Neural cell (in vitro differentiated cells): ENCODE measurements at regions not wholly inside any gene's neighbourhood (a gene's known extent, or its start where the extent isn't known, plus 50 kb on each side); places are given as distances from the start of the nearest gene placed in this dataset.
"Not testable (repeated sequence)": the region's sequence is repeated elsewhere in the genome, so short reads cannot be mapped to it uniquely, and the experiment has no call there.

ENCODE experiments used
- H2AFZ ChIP-seq: fragments of 200-600, 300-800 bp; sonication (generic), shearing (Covaris generic); 2 replicates; pipeline ENCODE4 v1.6.0; 2014; ENCODE audit warnings: low read depth, mild to moderate bottlenecking, antibody characterized with exemption, low read length, moderate library complexity
- H3F3A ChIP-seq: fragments of 200-600 bp; shearing (Covaris generic); 2 replicates; pipeline ENCODE4 v1.6.1; 2016; ENCODE audit warnings: mild to moderate bottlenecking, moderate library complexity, mixed read lengths, antibody characterized with exemption, low read length; ENCODE audit not compliant: insufficient read depth, poor library complexity, severe bottlenecking
- H3K27ac ChIP-seq: fragments of 200-600, 300-800 bp; sonication (generic), shearing (Covaris generic); 2 replicates; pipeline ENCODE4 v1.5.1; 2014; ENCODE audit warnings: mild to moderate bottlenecking, low read length, moderate library complexity
- H3K27me3 ChIP-seq: fragments of 300-800, 200-600 bp; sonication (generic), shearing (Covaris generic); 2 replicates; pipeline ENCODE4 v1.6.0; 2014; ENCODE audit warnings: mild to moderate bottlenecking, low read depth, low read length, moderate library complexity; ENCODE audit not compliant: insufficient read depth
- H3K36me3 ChIP-seq: fragments of 300-800, 200-600 bp; sonication (generic), shearing (Covaris generic); 2 replicates; pipeline ENCODE4 v1.5.1; 2014; ENCODE audit warnings: mild to moderate bottlenecking, antibody characterized with exemption, low read length, moderate library complexity; ENCODE audit not compliant: insufficient read depth
- H3K4me2 ChIP-seq: fragments of 300-800, 200-600 bp; sonication (generic), shearing (Covaris generic); 2 replicates; pipeline ENCODE4 v1.6.0; 2014; ENCODE audit warnings: mild to moderate bottlenecking, low read length
- H3K4me3 ChIP-seq: fragments of 300-800, 200-600 bp; sonication (generic), shearing (Covaris generic); 2 replicates; pipeline ENCODE4 v1.5.1; 2014; ENCODE audit warnings: mild to moderate bottlenecking, low read length, moderate library complexity
- H3K79me2 ChIP-seq: fragments of 200-600 bp; shearing (Covaris generic); replicated peaks from 2 replicates; pipeline ENCODE4 v1.6.0; 2014; ENCODE audit warnings: mild to moderate bottlenecking, low read length, moderate library complexity; ENCODE audit not compliant: insufficient read depth
- H3K9ac ChIP-seq: fragments of 300-800, 200-600 bp; sonication (generic), shearing (Covaris generic); 2 replicates; pipeline ENCODE4 v1.6.1; 2016; ENCODE audit warnings: mild to moderate bottlenecking, low read length, mixed read lengths
- H3K9me2 ChIP-seq: fragments of 200-600 bp; shearing (Covaris generic); 2 replicates; pipeline ENCODE4 v1.6.1; 2016; ENCODE audit warnings: mild to moderate bottlenecking, low read length, mixed read lengths; ENCODE audit not compliant: insufficient read depth
- H3K9me3 ChIP-seq: fragments of 200-600, 300-800 bp; sonication (generic), shearing (Covaris generic); 2 replicates; pipeline ENCODE4 v1.6.1; 2016; ENCODE audit warnings: mild to moderate bottlenecking, mixed run types, low read length, moderate library complexity, mixed read lengths
- H4K20me1 ChIP-seq: fragments of 200-600 bp; shearing (Covaris generic); 2 replicates; pipeline ENCODE4 v1.6.1; 2016; ENCODE audit warnings: mild to moderate bottlenecking, mixed run types; ENCODE audit not compliant: insufficient read depth
- CTCF ChIP-seq: fragments of 450-650 bp; IDR thresholded peaks from 2 replicates; pipeline ENCODE4 v1.5.1; 2014; ENCODE audit warnings: antibody characterized with exemption, mild to moderate bottlenecking, moderate library complexity; ENCODE audit not compliant: poor library complexity, severe bottlenecking
- RAD21 ChIP-seq: fragments of 450-650 bp; conservative IDR thresholded peaks from 2 replicates; pipeline ENCODE4 v1.6.1; 2014; ENCODE audit warnings: antibody characterized with exemption, mild to moderate bottlenecking, moderate library complexity
- SMC3 ChIP-seq: fragments of 450-650 bp; conservative IDR thresholded peaks from 2 replicates; pipeline ENCODE4 v1.6.1; 2014; ENCODE audit warnings: antibody characterized with exemption, mild to moderate bottlenecking, moderate library complexity; ENCODE audit not compliant: poor library complexity

GRCh38 chr3:75552095-75552494 lies 112.0 kb upstream of the FRG2C start:
- H2AFZ ChIP-seq, H3K4me2 ChIP-seq, H3F3A ChIP-seq, H3K9me3 ChIP-seq, H3K9ac ChIP-seq, H3K27ac ChIP-seq, H3K4me3 ChIP-seq, H4K20me1 ChIP-seq, H3K79me2 ChIP-seq, H3K27me3 ChIP-seq, H3K36me3 ChIP-seq, H3K9me2 ChIP-seq: not testable (repeated sequence)
- TF ChIP-seq CTCF (peak; percentile 43), SMC3 (peak; percentile 30), RAD21 (peak; percentile 33)

DNA sequence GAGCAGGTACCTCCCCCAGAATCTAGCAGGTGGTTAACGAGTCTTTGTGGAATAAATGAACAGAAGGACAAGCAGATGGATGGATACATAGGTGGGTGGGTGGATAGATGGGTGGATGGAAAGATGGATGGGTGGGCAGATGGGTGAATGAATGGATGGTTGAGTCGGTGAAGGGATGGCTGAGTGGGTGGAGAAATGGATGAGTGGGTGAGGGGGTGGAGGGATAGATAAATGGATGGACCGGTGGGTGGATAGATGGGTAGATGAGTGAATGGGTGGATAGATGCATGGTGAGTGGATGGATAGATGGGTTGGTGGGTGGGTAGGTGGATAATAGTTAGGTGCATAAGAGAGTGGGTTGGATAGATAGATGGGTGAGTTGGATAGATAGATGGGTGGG lies 99.7 kb upstream of the FRG2C start:
- H3K9me3 ChIP-seq, H3F3A ChIP-seq, H3K9ac ChIP-seq, H3K27ac ChIP-seq, H3K4me2 ChIP-seq, H3K36me3 ChIP-seq, H3K79me2 ChIP-seq, H3K27me3 ChIP-seq, H4K20me1 ChIP-seq, H3K4me3 ChIP-seq, H2AFZ ChIP-seq, H3K9me2 ChIP-seq: not testable (repeated sequence)

DNA sequence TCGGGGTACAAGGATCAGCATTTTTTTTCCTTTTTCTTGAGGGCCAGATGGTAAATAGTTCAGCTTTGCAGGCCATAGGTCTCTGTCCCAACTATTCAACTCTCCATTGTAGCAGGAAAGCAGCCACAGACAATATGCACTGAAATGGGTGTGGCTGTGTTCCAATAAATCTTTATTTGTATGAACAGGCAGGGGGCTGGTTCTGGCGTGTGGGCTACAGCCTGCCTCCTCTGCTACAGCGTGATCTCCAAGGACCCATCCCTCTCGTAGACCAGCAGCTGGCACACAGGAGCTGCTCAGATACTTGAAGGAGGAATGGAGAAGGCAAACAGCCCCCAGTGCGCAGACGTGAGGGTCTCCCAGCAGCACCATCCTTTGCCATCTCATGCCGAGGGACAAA lies 91.8 kb upstream of the FRG2C start:
- H3K4me2 ChIP-seq: not testable (repeated sequence)

DNA sequence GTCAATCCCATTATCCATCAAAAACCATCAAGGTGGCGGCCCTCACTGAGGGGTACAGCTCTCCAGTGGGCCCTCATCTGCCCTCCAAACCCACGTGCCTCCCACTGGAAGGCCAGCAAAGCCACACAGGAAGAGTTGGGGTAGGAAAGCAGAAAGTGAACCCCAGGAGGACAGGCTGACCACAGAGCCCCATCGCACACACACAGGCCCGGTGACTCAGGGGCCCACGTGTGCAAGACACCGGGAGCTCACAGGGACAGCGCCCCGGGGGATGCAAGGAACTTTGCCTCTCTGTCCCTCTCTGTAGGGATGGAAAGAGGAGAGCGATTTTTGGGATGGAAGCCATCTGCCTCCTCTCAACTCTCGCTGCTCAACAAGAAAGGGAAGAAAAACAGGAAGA lies 85.0 kb upstream of the FRG2C start:
- not testable (repeated sequence) for H3K79me2 ChIP-seq, H3K27me3 ChIP-seq, H4K20me1 ChIP-seq, H3K9me3 ChIP-seq, H3K9ac ChIP-seq, H3K36me3 ChIP-seq, H3K4me2 ChIP-seq, H3K9me2 ChIP-seq, H3F3A ChIP-seq, H3K27ac ChIP-seq, H2AFZ ChIP-seq
- H3K4me3 ChIP-seq: peak overlapping the region; percentile 64

More for the DNA sequence above, 91.8 kb upstream of the FRG2C start:
- not testable (repeated sequence) for H3K9me3 ChIP-seq, H3F3A ChIP-seq, H3K79me2 ChIP-seq, H4K20me1 ChIP-seq, H3K4me3 ChIP-seq, H3K27ac ChIP-seq, H2AFZ ChIP-seq, H3K9me2 ChIP-seq, H3K27me3 ChIP-seq, H3K36me3 ChIP-seq, H3K9ac ChIP-seq

DNA sequence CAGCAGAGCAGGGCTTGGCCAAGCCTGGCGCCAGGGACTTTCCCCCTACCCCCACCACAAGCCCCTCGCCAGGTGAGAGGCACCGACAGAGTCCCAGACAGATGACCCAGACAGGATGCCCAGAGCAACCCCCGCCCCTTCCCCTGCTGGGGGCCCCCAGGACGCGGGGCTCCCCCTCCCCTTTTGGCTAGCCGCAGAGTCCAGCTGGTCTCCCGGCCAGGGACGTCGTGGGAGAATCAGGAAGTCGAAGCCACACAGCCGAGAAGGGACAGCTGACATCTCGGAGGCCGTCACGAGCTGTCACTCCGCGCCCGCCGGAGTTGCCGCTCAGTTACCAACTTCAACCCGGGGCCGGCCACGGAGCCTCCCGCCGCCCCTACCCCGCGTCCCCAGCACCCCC lies 84.6 kb upstream of the FRG2C start:
- not testable (repeated sequence) for H3F3A ChIP-seq, H3K27ac ChIP-seq, H3K36me3 ChIP-seq, H3K4me2 ChIP-seq, H3K27me3 ChIP-seq, H3K9me2 ChIP-seq, H4K20me1 ChIP-seq, H3K9me3 ChIP-seq, H2AFZ ChIP-seq, H3K79me2 ChIP-seq
- Histone ChIP-seq H3K4me3 (peak overlapping the region; percentile 64), H3K9ac (peak overlapping the region; percentile 48)
